Thymus (tissue), 11 donors: ENCODE measurements at regions not wholly inside any gene's neighbourhood (a gene's known extent, or its start where the extent isn't known, plus 50 kb on each side); places are given as distances from the start of the nearest gene placed in this dataset.

Experiments
- DNase-seq, 9 donors: peaks; one replicate each; pipeline ENCODE4 v3.0.0-alpha.2; 2013; ENCODE audit warnings: low spot score in 9 of 9, low read depth in 6 of 9, missing footprints in 1 of 9
- H3K27ac ChIP-seq, 2 donors: one replicate each; pipeline ENCODE4 v1.5.1; 2013; ENCODE audit warnings: control low read depth in 1 of 2, low read depth in 1 of 2, low read length in 1 of 2, mild to moderate bottlenecking in 1 of 2, moderate library complexity in 1 of 2
- H3K27me3 ChIP-seq, 2 donors: one replicate each; pipeline ENCODE4 v1.5.1; 2013; ENCODE audit warnings: low read length in 1 of 2; ENCODE audit not compliant: control insufficient read depth in 2 of 2, insufficient read depth in 1 of 2
- H3K36me3 ChIP-seq, 2 donors: one replicate each; pipeline ENCODE4 v1.5.1; 2013; ENCODE audit warnings: low read length in 1 of 2, mild to moderate bottlenecking in 1 of 2, moderate library complexity in 1 of 2; ENCODE audit not compliant: control insufficient read depth in 2 of 2, insufficient read depth in 2 of 2
- H3K4me1 ChIP-seq, 2 donors: one replicate each; pipeline ENCODE4 v1.5.1; 2013; ENCODE audit warnings: low read length in 2 of 2; ENCODE audit not compliant: control insufficient read depth in 2 of 2, insufficient read depth in 2 of 2
- H3K4me3 ChIP-seq, 2 donors: one replicate each; pipeline ENCODE4 v1.5.1; 2013; ENCODE audit warnings: low read length in 2 of 2, control low read depth in 1 of 2, mild to moderate bottlenecking in 1 of 2
- H3K9me3 ChIP-seq, 2 donors: one replicate each; pipeline ENCODE4 v1.5.1; 2013; ENCODE audit warnings: low read length in 1 of 2, mild to moderate bottlenecking in 1 of 2; ENCODE audit not compliant: control insufficient read depth in 2 of 2, insufficient read depth in 1 of 2
- WGBS: extraction: QIAGEN DNeasy Blood & Tissue Kit; methylation state at CpG from one replicate; pipeline ENCODE4 v1.1.7; 2013; 5-methylcytosine and 5-hydroxymethylcytosine counted together
- donor health status: healthy.

DNA sequence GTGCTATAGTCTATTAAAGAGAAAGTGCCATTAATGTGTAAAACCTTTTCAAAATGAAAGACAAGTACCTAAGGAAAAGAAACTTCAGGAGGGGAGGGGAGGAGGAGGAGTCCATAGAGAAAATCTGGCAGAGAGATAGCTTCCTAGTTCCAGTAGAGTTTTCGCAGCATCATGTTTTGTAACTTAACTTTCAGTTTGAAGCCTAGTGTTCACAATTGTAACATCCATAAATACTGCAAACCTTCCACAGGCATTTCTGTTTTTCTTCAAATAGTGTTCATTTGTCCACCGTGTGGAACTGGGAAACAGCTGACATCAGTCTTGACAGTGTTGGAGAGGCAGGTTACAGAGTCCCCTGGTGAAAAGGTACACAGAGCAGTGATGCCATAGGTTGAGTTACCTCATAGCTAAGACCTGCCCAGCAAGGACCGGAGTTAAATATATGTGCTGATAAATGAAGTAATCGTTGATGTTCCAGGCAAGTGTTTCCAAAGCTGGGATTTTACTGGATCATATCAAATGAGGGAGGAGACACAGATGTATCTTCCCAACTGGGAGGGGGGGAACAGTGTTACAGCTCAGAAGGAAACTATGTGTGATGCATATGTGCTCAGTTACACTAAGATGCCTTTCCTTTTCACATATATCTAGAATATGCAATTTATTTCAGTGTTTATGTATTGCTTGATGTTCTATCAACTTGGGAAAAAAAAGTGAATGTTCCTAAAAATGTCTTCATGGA lies 369.5 kb upstream of the FAM241A start:
- Histone ChIP-seq H3K4me3 (no peak overlapping the region), H3K27ac (no peak overlapping the region), H3K36me3 (no peaks in the 10 kb centered on the region), H3K9me3 (no peaks in the 10 kb centered on the region), H3K4me1 (no peaks in the 10 kb centered on the region), H3K27me3 (no peaks in the 10 kb centered on the region)
- DNase-seq, result no peak
- 73% methylated on average over 4 of the region's 4 CpGs for WGBS

GRCh38 chr4:111776561-111776960 lies 368.7 kb upstream of the FAM241A start:
- Histone ChIP-seq H3K4me3 (no peak overlapping the region), H3K4me1 (no peaks in the 10 kb centered on the region), H3K27me3 (no peaks in the 10 kb centered on the region), H3K9me3 (no peaks in the 10 kb centered on the region), H3K27ac (no peak overlapping the region), H3K36me3 (no peaks in the 10 kb centered on the region)
- DNase-seq, result no peak
- 85% methylated on average over 1 of the region's 1 CpG for WGBS

GRCh38 chr4:111778543-111778942 lies 366.7 kb upstream of the FAM241A start:
- 78% methylated on average over 1 of the region's 1 CpG for WGBS

GRCh38 chr4:111780965-111781364 lies 364.3 kb upstream of the FAM241A start:
- H3K4me3 ChIP-seq, result no peak overlapping the region
- 95% methylated on average over 2 of the region's 2 CpGs for WGBS
- H3K27me3 ChIP-seq, result no peaks in the 10 kb centered on the region
- no peak overlapping the region for H3K27ac ChIP-seq
- no peaks in the 10 kb centered on the region for H3K36me3 ChIP-seq
- no peaks in the 10 kb centered on the region for H3K9me3 ChIP-seq
- H3K4me1 ChIP-seq, result no peaks in the 10 kb centered on the region
- no peak for DNase-seq

More at GRCh38 chr4:111778543-111778942, 366.7 kb upstream of the FAM241A start:
- no peaks in the 10 kb centered on the region for H3K4me1 ChIP-seq
- no peak for DNase-seq
- H3K27me3 ChIP-seq, result no peaks in the 10 kb centered on the region
- no peak overlapping the region for H3K27ac ChIP-seq
- H3K9me3 ChIP-seq, result no peaks in the 10 kb centered on the region
- no peaks in the 10 kb centered on the region for H3K36me3 ChIP-seq
- H3K4me3 ChIP-seq, result no peak overlapping the region

DNA sequence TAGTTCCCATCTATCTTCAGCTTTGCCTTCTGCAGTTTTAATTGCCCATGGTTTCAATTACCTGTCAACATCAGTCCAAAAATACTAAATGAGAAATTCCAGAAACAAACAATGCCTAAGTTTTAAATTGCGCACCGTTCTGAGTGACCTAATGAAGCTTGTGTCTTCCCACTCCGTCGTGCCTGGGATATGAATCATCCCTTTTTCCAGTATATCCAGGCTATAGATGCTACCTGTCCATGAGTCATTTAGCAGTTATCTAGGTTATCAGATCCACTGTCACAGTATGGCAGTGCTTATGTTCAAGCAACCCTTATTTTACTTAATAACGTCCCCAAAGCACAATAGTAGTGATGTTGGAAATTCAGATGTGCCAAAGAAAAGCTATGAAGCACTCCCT lies 363.6 kb upstream of the FAM241A start:
- 94% methylated on average over 5 of the region's 5 CpGs for WGBS
- Histone ChIP-seq H3K27me3 (no peaks in the 10 kb centered on the region), H3K4me1 (no peaks in the 10 kb centered on the region), H3K9me3 (no peaks in the 10 kb centered on the region), H3K36me3 (no peaks in the 10 kb centered on the region), H3K27ac (no peak overlapping the region), H3K4me3 (no peak overlapping the region)
- no peak for DNase-seq

GRCh38 chr4:111788099-111788498 lies 357.2 kb upstream of the FAM241A start:
- 24% methylated on average over 21 of the region's 21 CpGs for WGBS
- H3K27me3 ChIP-seq, result peaks cover 2 to 15% of the 10 kb centered on the region in 2 donors
- H3K36me3 ChIP-seq, result no peaks in the 10 kb centered on the region
- no peaks in the 10 kb centered on the region for H3K4me1 ChIP-seq
- no peak for DNase-seq
- H3K4me3 ChIP-seq, result no peak overlapping the region
- no peaks in the 10 kb centered on the region for H3K9me3 ChIP-seq
- H3K27ac ChIP-seq, result no peak overlapping the region

- Histone ChIP-seq H3K4me1 (no peaks in the 10 kb centered on the region), H3K4me3 (no peak overlapping the region), H3K27me3 (peaks cover 2 to 15% of the 10 kb centered on the region in 2 donors), H3K36me3 (no peaks in the 10 kb centered on the region), H3K9me3 (no peaks in the 10 kb centered on the region), H3K27ac (no peak overlapping the region)
- 97% methylated on average over 5 of the region's 5 CpGs for WGBS
- DNase-seq, result no peak
Observed at GRCh38 chr4:111789901-111790640, 355.2 kb upstream of the FAM241A start.

- WGBS, result 91% methylated on average over 1 of the region's 1 CpG
- no peak overlapping the region for H3K4me3 ChIP-seq
- H3K9me3 ChIP-seq, result no peaks in the 10 kb centered on the region
- H3K27ac ChIP-seq, result no peak overlapping the region
- peaks cover 2 to 13% of the 10 kb centered on the region in 2 donors for H3K27me3 ChIP-seq
- DNase-seq, result no peak
- H3K36me3 ChIP-seq, result no peaks in the 10 kb centered on the region
- H3K4me1 ChIP-seq, result no peaks in the 10 kb centered on the region
Observed at GRCh38 chr4:111792632-111793031, 352.6 kb upstream of the FAM241A start.

- H3K27ac ChIP-seq, result no peak overlapping the region
- H3K4me3 ChIP-seq, result no peak overlapping the region
- no peaks in the 10 kb centered on the region for H3K9me3 ChIP-seq
- peaks cover 2 to 4% of the 10 kb centered on the region in 2 donors for H3K27me3 ChIP-seq
- DNase-seq, result no peak
- no peaks in the 10 kb centered on the region for H3K4me1 ChIP-seq
- 91% methylated on average over 2 of the region's 2 CpGs for WGBS
- no peaks in the 10 kb centered on the region for H3K36me3 ChIP-seq
Observed at GRCh38 chr4:111793433-111794091, 351.7 kb upstream of the FAM241A start.
